H1 (cell line): ENCODE measurements at regions not wholly inside any gene's neighbourhood (a gene's known extent, or its start where the extent isn't known, plus 50 kb on each side); places are given as distances from the start of the nearest gene placed in this dataset.

Experiments
- BRCA1 ChIP-seq: IDR thresholded peaks from 2 replicates; pipeline ENCODE4 v1.6.1; 2012; ENCODE audit warnings: low read depth, low read length, improper control_type of control experiment
- CHD2 ChIP-seq: IDR thresholded peaks from 2 replicates; pipeline ENCODE4 v1.6.1; 2012; ENCODE audit warnings: low read length, improper control_type of control experiment
- NANOG ChIP-seq: IDR thresholded peaks from 2 replicates; pipeline ENCODE4 v1.6.1; 2011; ENCODE audit warnings: low read length, low read depth, mild to moderate bottlenecking, inconsistent platforms; ENCODE audit not compliant: insufficient read depth, poor library complexity, severe bottlenecking
- RNF2 ChIP-seq: fragments of 200-900, 300-1000 bp; sonication (generic); IDR thresholded peaks from 2 replicates; pipeline ENCODE4 v1.7.1; 2016; ENCODE audit warnings: borderline replicate concordance, low read depth, mild to moderate bottlenecking, antibody characterized with exemption, low read length; ENCODE audit not compliant: poor library complexity, severe bottlenecking; ENCODE audit errors: missing control alignments

DNA sequence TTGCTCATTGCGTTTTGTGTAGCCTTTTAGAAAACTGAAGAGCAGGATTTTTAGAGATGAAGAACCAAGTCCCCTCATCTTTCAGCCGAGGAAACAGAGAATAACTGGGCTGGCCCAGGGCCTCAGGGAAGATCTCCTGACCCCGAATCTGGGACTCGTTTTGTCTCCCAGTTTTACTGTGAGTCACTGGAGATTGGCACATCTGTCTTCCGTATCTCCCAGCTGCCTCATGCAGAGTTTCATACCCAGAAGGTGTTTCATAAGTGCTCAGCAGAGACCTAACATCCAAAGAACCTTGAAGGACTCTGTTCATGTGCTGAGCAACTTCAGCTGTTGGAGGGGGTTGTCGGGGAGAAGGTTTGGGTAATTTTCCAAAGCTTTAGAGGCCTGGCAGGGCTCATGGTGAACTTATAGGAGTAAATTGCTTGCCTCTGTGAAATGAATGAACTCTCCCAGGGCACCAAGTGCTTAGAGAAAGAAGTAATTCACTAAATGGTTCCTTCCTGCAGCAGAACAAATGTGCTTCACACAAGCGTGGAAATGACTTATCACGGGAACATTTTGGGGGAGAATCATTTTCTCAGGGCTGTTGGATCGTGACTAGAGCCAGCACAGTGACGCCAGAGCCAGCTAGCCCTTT lies 121.4 kb downstream of the FAM43A start (continued):
- TF ChIP-seq NANOG: no peak
- no peak for TF ChIP-seq CHD2
- TF ChIP-seq BRCA1: no peak
- TF ChIP-seq RNF2: no peak
